GM23338 (cell line): ENCODE measurements at regions not wholly inside any gene's neighbourhood (a gene's known extent, or its start where the extent isn't known, plus 50 kb on each side); places are given as distances from the start of the nearest gene placed in this dataset.

Experiments used
- ATAC-seq: fragments of 200-7000 bp; cut with Tn5 transposase; 3 replicates; pipeline ENCODE4 v1.9.1; 2020
- DNase-seq: peaks from one replicate; pipeline ENCODE4 v3.0.0-alpha.2; 2015; ENCODE audit warnings: low spot score
- H2AFZ ChIP-seq: fragments of 200-600 bp; sonication (generic); 2 replicates; pipeline ENCODE4 v1.8.0; 2016; ENCODE audit warnings: antibody characterized with exemption, mild to moderate bottlenecking, moderate library complexity
- H3F3A ChIP-seq: fragments of 200-600 bp; sonication (generic); replicated peaks from 2 replicates; pipeline ENCODE4 v1.8.0; 2017; ENCODE audit warnings: antibody characterized with exemption, mixed run types, low read depth
- H3K27ac ChIP-seq: fragments of 200-600 bp; sonication (generic); 2 replicates; pipeline ENCODE4 v1.6.1; 2016; ENCODE audit warnings: low read depth
- H3K27me3 ChIP-seq: fragments of 200-600 bp; sonication (generic); 2 replicates; pipeline ENCODE4 v1.8.0; 2016; ENCODE audit warnings: mild to moderate bottlenecking, mixed run types, moderate library complexity; ENCODE audit not compliant: insufficient read depth
- H3K36me3 ChIP-seq: fragments of 200-600 bp; sonication (generic); 2 replicates; pipeline ENCODE4 v1.8.0; 2016; ENCODE audit warnings: mild to moderate bottlenecking; ENCODE audit not compliant: insufficient read depth
- H3K4me1 ChIP-seq: fragments of 200-600 bp; sonication (generic); 2 replicates; pipeline ENCODE4 v1.8.0; 2016; ENCODE audit warnings: mild to moderate bottlenecking, moderate library complexity; ENCODE audit not compliant: insufficient read depth
- H3K4me2 ChIP-seq: fragments of 200-600 bp; sonication (generic); 2 replicates; pipeline ENCODE4 v1.7.1; 2017; ENCODE audit warnings: mixed run types
- H3K4me3 ChIP-seq: fragments of 200-600 bp; sonication (generic); 2 replicates; pipeline ENCODE4 v1.6.1; 2016; ENCODE audit warnings: mixed run types
- H3K79me2 ChIP-seq: fragments of 200-600 bp; sonication (generic); replicated peaks from 2 replicates; pipeline ENCODE4 v1.8.0; 2017; ENCODE audit warnings: mild to moderate bottlenecking; ENCODE audit not compliant: insufficient read depth
- H3K9me2 ChIP-seq: fragments of 200-600 bp; sonication (generic); 2 replicates; pipeline ENCODE4 v1.8.0; 2017; ENCODE audit not compliant: insufficient read depth
- H4K20me1 ChIP-seq: fragments of 200-600 bp; sonication (generic); replicated peaks from 2 replicates; pipeline ENCODE4 v1.8.0; 2017; ENCODE audit warnings: mild to moderate bottlenecking; ENCODE audit not compliant: insufficient read depth
- H3K27ac Mint-ChIP-seq: 2 replicates; pipeline ENCODE4 v1.8.0; 2020; ENCODE audit warnings: inconsistent platforms, mild to moderate bottlenecking, moderate library complexity, mixed read lengths
- H3K27me3 Mint-ChIP-seq: 3 replicates; pipeline ENCODE4 v1.8.0; 2022; ENCODE audit warnings: low read depth, mild to moderate bottlenecking, moderate library complexity, mixed read lengths, inconsistent platforms; ENCODE audit not compliant: insufficient read depth, poor library complexity
- H3K36me3 Mint-ChIP-seq: 3 replicates; pipeline ENCODE4 v1.8.0; 2021; ENCODE audit warnings: low read depth, mild to moderate bottlenecking, inconsistent platforms, moderate library complexity, mixed read lengths
- H3K4me1 Mint-ChIP-seq: 3 replicates; pipeline ENCODE4 v1.8.0; 2020; ENCODE audit warnings: mild to moderate bottlenecking, inconsistent platforms, mixed read lengths
- H3K4me3 Mint-ChIP-seq: 3 replicates; pipeline ENCODE4 v1.8.0; 2021; ENCODE audit warnings: moderate library complexity, mild to moderate bottlenecking, inconsistent platforms, mixed read lengths
- H3K9me3 Mint-ChIP-seq: 3 replicates; pipeline ENCODE4 v1.8.0; 2020; ENCODE audit warnings: moderate library complexity, mild to moderate bottlenecking, inconsistent platforms, mixed read lengths
- CREB1 ChIP-seq: fragments of 250-450 bp; sonication (Bioruptor Pico); IDR thresholded peaks from 2 replicates; pipeline ENCODE4 v1.5.0; 2020; ENCODE audit warnings: low read depth, mild to moderate bottlenecking, moderate library complexity
- CTCF ChIP-seq, 2 experiments: fragments of 200-600 bp in 1 of 2; sonication (generic) in 1 of 2; conservative IDR thresholded peaks; 2 replicates each; pipeline versions ENCODE4 v1.5.1 to v1.6.1; 2016 to 2017; ENCODE audit warnings: antibody characterized with exemption in 2 of 2, low read depth in 2 of 2, mild to moderate bottlenecking in 2 of 2, moderate library complexity in 1 of 2
- ETS1 ChIP-seq: IDR thresholded peaks from 2 replicates; pipeline ENCODE4 v1.6.1; 2016; ENCODE audit warnings: antibody characterized with exemption
- EZH2 ChIP-seq: fragments of 200-600 bp; sonication (generic); IDR thresholded peaks from one replicate; pipeline ENCODE4 v1.8.0; 2017; ENCODE audit warnings: antibody characterized with exemption, mild to moderate bottlenecking, low read depth; ENCODE audit not compliant: unreplicated experiment
- EZH2phosphoT487 ChIP-seq: fragments of 200-600 bp; sonication (generic); IDR thresholded peaks from one replicate; pipeline ENCODE4 v1.8.1; 2018; ENCODE audit warnings: antibody characterized with exemption; ENCODE audit not compliant: unreplicated experiment
- JUNB ChIP-seq: IDR thresholded peaks from one replicate; pipeline ENCODE4 v1.6.1; 2016; ENCODE audit warnings: antibody characterized with exemption; ENCODE audit not compliant: unreplicated experiment
- NANOG ChIP-seq: IDR thresholded peaks from 2 replicates; pipeline ENCODE4 v1.6.1; 2016; ENCODE audit warnings: antibody characterized with exemption, borderline replicate concordance
- POLR2AphosphoS5 ChIP-seq: IDR thresholded peaks from 2 replicates; pipeline ENCODE4 v1.6.1; 2016; ENCODE audit warnings: antibody characterized with exemption, low read depth
- REST ChIP-seq: IDR thresholded peaks from one replicate; pipeline ENCODE4 v1.6.1; 2018; ENCODE audit warnings: antibody characterized with exemption; ENCODE audit not compliant: unreplicated experiment
- STAT1 ChIP-seq: IDR thresholded peaks from one replicate; pipeline ENCODE4 v1.6.1; 2016; ENCODE audit warnings: antibody characterized with exemption; ENCODE audit not compliant: unreplicated experiment
- ZNF114 ChIP-seq: fragments of 250-450 bp; sonication (Bioruptor Pico); IDR thresholded peaks from 2 replicates; pipeline ENCODE4 v1.5.0; 2020; ENCODE audit warnings: mild to moderate bottlenecking, moderate library complexity
- ZNF331 ChIP-seq: fragments of 250-450 bp; sonication (Bioruptor Pico); IDR thresholded peaks from 2 replicates; pipeline ENCODE4 v1.5.0; 2020; ENCODE audit warnings: low read depth, mild to moderate bottlenecking, moderate library complexity
- ZNF462 ChIP-seq: fragments of 250-450 bp; sonication (Bioruptor Pico); IDR thresholded peaks from 2 replicates; pipeline ENCODE4 v1.5.0; 2020; ENCODE audit warnings: mild to moderate bottlenecking, moderate library complexity

- Histone ChIP-seq H3K79me2 (no peaks in the 10 kb centered on the region), H2AFZ (no peak overlapping the region), H3K4me3 (no peak overlapping the region), H3K27me3 (peaks cover 13% of the 10 kb centered on the region; the same call in 1 of the 2 replicates), H3F3A (no peaks in the 10 kb centered on the region), H3K36me3 (no peaks in the 10 kb centered on the region), H3K4me1 (no peaks in the 10 kb centered on the region), H3K9me2 (no peaks in the 10 kb centered on the region; the same call in 1 of the 2 replicates), H3K4me2 (no peak overlapping the region), H4K20me1 (no peaks in the 10 kb centered on the region), H3K27ac (no peak overlapping the region)
- ATAC-seq (no peak), DNase-seq (no peak)
- H3K4me3 Mint-ChIP-seq, result no peak overlapping the region
- TF ChIP-seq CTCF (conservative IDR thresholded peaks at IDR 0.05; ENCODE audit: low read depth in 2 of 2) (no peak), ZNF462 (CRISPR knock-in tag) (no peak), NANOG (no peak), EZH2phosphoT487 (no peak), POLR2AphosphoS5 (no peak), ETS1 (no peak), JUNB (no peak), STAT1 (no peak), ZNF331 (no peak), ZNF114 (CRISPR knock-in tag) (no peak), EZH2 (no peak), CREB1 (CRISPR knock-in tag) (no peak), REST (no peak)
- H3K27ac Mint-ChIP-seq, result no peak overlapping the region
- no peaks in the 10 kb centered on the region for H3K36me3 Mint-ChIP-seq
- H3K9me3 Mint-ChIP-seq, result no peaks in the 10 kb centered on the region; the same call in 2 of the 3 replicates
- peaks cover 4% of the 10 kb centered on the region for H3K27me3 Mint-ChIP-seq
- H3K4me1 Mint-ChIP-seq, result no peaks in the 10 kb centered on the region
Observed at GRCh38 chr10:118237930-118238329, 104.2 kb downstream of the FAM204A start.
